GM12874 (cell line): ENCODE measurements at regions not wholly inside any gene's neighbourhood (a gene's known extent, or its start where the extent isn't known, plus 50 kb on each side); places are given as distances from the start of the nearest gene placed in this dataset.

Experiments
- CTCF ChIP-seq: IDR thresholded peaks from 2 replicates; pipeline ENCODE4 v1.5.1; 2011; ENCODE audit warnings: low read depth, mild to moderate bottlenecking, control low read depth, low read length, moderate library complexity; ENCODE audit not compliant: insufficient read depth

- TF ChIP-seq CTCF = no peak
Observed at GRCh38 chr4:22220965-22221364, 272.4 kb upstream of the KCNIP4 start.

GRCh38 chr4:22217480-22217879, 268.9 kb upstream of the KCNIP4 start:
- TF ChIP-seq CTCF = no peak

DNA sequence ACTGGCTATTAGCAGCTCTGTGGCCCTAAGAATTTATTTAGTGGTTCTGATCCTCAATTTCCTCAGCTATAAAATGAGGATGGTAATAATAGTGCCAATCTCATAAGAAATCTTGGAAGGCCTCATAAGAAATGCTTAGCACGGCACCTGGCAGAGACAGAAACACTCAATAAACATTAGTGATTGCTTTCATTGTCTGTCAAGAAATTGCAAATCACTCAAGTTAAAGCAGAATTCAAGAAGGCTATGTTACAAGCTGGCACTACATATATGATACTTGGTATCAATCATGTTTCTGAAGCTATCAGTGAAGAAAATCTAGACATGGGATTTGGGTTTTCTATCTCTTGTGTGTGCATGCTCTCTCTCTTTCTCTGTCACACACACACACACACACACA, 267.7 kb upstream of the KCNIP4 start:
- no peak for TF ChIP-seq CTCF

DNA sequence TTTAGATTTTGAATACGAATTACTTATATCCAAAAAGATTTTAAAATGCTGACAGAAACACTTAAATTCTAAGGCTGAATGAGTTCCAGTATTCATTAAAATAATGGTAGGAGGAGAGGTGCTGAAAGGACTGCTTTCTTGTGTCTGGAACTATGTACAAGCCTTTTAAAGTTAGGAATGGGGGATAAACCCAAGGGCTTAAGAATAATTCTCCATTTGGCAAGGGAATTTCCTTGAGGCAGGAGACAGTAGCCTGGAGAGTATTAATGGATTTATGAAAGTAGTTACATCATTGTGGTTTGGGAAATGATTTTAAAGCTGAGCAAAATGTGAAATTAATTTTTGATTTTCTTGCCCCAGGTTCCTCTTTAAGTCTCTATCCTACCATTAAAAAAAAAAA, 266.5 kb upstream of the KCNIP4 start:
- no peak for TF ChIP-seq CTCF

- TF ChIP-seq CTCF = no peak
Observed at GRCh38 chr4:22203711-22204011, 255.1 kb upstream of the KCNIP4 start.

- no peak for TF ChIP-seq CTCF
Observed at GRCh38 chr4:22202975-22203710, 254.6 kb upstream of the KCNIP4 start.

DNA sequence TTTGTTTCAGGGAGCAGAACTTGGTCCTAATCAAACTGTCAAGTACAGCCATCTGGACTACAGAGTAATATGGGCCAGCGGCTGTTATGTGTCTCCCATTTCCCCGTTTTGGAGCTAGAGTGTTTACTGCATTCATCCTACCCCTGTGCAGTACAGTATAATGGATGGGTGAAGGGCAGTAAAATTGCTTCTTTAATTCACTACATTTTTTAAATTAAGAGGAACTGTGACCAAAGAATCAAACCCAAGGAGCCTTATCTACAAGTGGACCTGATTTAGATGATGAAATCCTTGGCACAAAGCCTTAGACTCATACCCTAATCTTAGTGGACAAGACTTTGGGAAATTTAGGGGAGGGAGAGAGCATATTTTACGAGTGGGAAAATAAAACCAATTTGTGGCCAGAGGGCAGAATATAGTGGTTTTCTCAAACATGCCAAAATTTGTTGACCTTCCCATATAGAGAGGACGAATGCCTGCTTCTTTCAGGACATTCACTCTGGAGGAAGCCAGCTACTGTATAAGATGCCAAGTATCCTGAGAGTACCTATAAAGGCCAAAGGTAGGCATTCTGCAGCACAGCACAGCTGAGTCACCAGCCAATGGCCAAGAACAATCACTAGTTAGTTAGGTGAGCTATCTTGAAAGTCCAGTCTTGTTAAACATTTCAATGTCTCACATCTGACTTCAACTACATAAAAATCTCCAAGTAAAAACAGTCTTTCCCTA, 253.8 kb upstream of the KCNIP4 start:
- TF ChIP-seq CTCF = no peak
